ENCODE measurements at regions not wholly inside any gene's neighbourhood (a gene's known extent, or its start where the extent isn't known, plus 50 kb on each side); places are given as distances from the start of the nearest gene placed in this dataset.

DNA sequence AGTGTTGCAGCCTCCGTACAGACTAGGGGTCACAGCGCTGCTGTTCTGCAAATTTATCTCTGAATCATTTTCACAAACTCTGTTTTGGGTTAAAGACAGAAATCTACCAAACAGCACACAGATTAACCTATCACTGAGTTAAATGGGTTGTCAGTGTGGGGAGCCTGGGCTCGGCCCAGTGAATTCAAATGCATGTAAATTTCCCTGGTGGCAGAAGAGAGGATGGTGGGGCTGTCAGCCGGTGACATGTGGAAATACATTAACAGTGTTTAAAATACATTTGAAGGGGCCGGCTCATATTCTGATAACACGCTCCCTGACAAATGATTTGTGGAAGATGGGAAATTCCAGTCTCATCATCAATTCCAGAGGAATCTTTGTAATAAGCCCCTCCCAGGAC, 309.6 kb upstream of the MKI67 start:
- no peak for DNase-seq (ENCODE audit: extremely low read depth, low read depth)
- TF ChIP-seq, protein P1, sequence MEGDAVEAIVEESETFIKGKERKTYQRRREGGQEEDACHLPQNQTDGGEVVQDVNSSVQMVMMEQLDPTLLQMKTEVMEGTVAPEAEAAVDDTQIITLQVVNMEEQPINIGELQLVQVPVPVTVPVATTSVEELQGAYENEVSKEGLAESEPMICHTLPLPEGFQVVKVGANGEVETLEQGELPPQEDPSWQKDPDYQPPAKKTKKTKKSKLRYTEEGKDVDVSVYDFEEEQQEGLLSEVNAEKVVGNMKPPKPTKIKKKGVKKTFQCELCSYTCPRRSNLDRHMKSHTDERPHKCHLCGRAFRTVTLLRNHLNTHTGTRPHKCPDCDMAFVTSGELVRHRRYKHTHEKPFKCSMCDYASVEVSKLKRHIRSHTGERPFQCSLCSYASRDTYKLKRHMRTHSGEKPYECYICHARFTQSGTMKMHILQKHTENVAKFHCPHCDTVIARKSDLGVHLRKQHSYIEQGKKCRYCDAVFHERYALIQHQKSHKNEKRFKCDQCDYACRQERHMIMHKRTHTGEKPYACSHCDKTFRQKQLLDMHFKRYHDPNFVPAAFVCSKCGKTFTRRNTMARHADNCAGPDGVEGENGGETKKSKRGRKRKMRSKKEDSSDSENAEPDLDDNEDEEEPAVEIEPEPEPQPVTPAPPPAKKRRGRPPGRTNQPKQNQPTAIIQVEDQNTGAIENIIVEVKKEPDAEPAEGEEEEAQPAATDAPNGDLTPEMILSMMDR (IDR thresholded peaks at IDR 0.05; ENCODE audit: low read depth, low read length) = no peak

DNA sequence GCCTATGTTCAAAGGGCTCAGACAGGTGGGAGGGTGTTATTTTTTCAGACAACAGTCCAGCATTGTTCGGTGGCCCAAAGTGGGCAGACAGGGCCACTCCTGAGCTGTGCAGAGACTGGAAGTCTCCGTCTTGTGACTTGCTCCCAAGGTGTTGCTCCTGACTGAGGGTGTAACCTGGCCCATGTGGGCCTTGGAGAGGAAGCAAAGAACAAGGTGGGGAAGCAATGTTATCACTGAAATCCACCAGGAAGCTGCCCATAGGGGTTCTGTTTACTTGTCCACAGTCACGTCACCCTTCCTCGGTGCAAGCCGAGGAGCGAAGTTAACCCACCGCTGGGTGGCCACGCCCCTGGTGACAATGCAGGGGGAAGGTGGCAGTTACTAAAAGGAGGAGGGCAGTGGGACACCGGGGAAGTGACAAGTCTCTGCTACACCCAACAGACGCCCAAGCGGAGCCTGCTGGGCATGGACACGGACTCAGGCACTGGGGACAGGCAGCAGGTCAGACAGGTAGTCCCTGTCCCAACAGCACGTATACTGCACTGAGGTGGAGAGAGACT, 311.6 kb upstream of the MKI67 start:
- no peak for DNase-seq (ENCODE audit: extremely low read depth, low read depth)
- TF ChIP-seq, protein P1 (IDR thresholded peaks at IDR 0.05; ENCODE audit: low read depth, low read length) = no peak

DNA sequence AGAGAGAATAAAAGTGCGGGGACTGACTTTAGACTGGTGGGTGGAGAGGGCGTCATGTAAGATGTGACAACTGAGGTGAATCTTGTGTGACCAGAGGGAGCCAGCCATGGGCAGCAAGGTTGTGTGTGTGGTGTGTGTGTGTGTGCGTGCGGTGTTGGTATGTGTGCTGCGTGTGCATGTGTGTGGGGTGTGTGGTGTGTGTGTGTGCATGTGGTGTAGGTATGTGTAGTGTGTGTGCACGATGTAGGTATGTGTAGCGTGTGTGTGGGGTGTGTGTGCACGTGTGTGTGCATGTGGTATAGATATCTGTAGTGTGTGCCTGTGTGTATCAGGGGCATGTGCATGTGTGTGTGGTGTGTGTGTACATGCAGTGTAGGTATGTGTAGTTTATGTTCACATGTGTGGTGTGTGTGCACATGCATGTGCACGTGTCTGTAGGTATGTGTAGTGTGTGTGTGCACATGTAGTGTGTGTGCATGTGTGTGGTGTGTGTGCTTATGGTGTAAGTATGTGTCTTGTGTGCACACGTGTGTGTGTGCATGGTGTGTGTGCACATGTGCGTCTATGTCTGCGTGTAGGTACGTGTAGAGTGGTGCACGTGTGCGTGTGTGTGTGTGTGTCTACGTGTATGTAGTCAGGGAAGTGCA, 312.3 kb upstream of the MKI67 start:
- TF ChIP-seq, protein P1 (IDR thresholded peaks at IDR 0.05; ENCODE audit: low read depth, low read length) = no peak
- no peak for DNase-seq (ENCODE audit: extremely low read depth, low read depth)

DNA sequence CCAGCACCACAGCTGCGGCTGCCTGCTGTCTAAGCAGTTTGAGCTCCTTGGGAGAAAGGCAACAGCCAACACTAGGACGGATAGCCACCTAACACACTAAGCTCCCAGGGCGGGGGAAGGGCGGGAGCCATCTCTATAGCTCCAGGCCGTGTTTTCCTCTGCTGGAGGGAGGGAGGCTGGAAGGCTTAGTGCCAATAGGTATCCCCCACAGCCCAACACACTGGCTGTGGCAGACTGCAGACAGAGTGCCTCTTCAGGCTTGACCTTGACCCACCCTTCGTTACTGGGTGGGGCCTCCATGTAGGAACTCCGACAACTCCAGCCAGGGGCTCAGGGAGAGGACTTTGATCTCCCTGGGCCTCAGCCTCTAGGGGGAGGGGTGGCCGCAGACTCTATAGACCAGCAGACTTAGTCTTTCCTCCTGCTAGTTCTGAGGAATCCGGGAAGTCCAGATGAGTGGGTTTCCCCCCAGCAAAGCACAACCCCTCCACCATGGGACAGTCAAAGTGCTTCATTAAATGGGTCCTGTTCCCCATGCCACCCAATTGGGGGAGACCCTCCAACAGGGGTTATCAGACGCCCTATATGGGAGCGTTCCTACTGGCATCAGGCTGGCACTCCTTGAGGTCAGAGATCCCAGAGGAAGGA, 314.4 kb upstream of the MKI67 start:
- TF ChIP-seq, protein P1 (IDR thresholded peaks at IDR 0.05; ENCODE audit: low read depth, low read length) = no peak
- DNase-seq (ENCODE audit: extremely low read depth, low read depth) = no peak

DNA sequence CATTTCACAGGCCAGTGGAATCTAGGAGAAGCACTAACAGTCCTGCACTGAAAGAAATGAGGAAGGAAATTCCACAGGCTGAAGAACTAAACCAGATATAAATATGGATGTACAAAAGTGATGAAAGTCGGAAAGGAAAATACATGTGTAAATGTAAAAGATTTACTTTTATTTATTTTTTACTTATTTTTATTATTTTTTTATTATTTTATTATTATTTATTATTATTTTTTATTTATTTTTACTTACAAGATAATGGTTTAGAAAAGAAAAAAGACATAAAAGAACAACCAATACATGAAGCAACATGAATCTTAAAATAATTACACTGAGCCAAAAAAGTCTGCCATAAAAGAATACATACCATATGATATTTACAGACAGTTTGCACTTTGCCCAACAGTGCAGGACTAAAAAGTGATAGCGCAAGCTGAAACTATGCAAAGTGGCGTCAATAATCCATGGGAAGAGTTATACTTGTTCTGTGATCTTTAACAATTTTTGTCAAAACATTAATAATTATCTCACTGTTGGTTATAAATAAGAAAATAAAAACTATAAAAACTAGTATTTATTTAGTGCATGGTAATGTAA, 317.8 kb upstream of the MKI67 start:
- TF ChIP-seq, protein P1 (IDR thresholded peaks at IDR 0.05; ENCODE audit: low read depth, low read length) = no peak

DNA sequence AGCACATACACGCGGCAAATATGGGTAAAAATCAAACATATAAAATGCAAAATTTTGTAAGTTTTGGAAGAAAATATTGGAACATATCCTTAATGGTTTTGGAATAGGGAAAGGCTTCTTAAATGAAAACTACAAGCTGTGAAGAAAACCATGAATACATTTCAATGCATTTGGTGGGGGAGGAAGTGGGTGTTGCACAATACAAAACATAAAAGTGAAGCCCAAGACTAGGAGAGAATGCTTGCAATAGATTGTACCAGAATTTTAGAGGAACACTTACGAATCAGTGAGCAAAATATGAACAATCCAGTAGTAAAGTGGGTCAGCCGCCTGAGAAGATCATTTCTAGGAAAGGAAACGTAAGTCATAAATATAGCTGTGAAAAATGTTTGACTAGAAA, 322.6 kb upstream of the MKI67 start:
- no peak for DNase-seq (ENCODE audit: extremely low read depth, low read depth)
- TF ChIP-seq, protein P1 (IDR thresholded peaks at IDR 0.05; ENCODE audit: low read depth, low read length) = no peak

More for the DNA sequence above, 317.8 kb upstream of the MKI67 start:
- no peak for DNase-seq (ENCODE audit: extremely low read depth, low read depth)

DNA sequence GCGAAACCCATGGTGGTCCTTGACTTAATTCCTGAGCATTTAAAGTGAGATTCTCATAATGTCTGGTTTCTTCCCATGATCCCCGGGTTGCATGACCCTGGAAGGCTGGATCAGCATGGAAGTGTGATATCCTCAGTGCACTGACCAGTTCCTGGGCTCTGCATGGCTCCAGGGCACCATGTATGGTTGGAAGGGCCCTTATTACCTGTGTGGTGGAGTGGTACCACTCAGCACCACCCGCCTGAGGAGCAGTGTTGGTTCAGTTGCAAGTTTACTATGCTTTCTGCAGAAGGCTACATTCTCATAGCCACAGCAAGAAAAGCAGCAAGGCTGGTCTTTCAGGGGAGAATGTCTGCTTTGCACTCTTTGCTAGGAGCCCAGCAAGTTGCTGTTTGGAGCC, 325.7 kb upstream of the MKI67 start:
- DNase-seq (ENCODE audit: extremely low read depth, low read depth) = no peak
- TF ChIP-seq, protein P1 (IDR thresholded peaks at IDR 0.05; ENCODE audit: low read depth, low read length) = no peak
